ENCODE measurements at regions not wholly inside any gene's neighbourhood (a gene's known extent, or its start where the extent isn't known, plus 50 kb on each side); places are given as distances from the start of the nearest gene placed in this dataset.

DNA sequence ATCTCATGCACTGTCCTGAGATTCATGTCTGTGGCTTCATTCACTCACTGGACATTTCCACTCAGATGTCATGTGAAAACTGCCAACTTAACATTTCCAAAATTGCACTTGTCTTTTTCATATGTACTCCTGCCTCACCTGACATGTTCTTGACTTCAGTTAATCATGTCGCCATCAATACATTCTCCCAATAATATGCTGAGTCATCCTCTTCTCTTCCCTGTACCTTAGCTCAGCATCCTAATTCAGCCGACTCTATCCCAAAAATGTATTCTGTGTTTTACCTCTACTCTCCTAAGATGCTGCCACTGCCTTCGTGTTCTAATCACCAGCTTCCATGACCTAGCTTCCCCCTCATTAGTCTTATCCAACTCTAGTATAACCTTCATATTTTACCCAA, 93.9 kb upstream of the GNAI1 start:
- no TSS peak for BruUV-seq (replicated peaks)
- Histone ChIP-seq H3K27ac (ENCODE audit: control insufficient read depth, insufficient read depth) (no peak overlapping the region), H2AFZ (ENCODE audit: control insufficient read depth, low read depth, low read length) (no peak overlapping the region), H3K9me3 (replicated peaks; ENCODE audit: control insufficient read depth, insufficient read depth, low read length) (no peaks in the 10 kb centered on the region; the same call in 2 of the 3 replicates), H3K27me3 (replicated peaks in 1 of 2; ENCODE audit: control insufficient read depth in 2 of 2, insufficient read depth in 2 of 2, low read length in 1 of 2) (no peaks in the 10 kb centered on the region), H3K36me3 (ENCODE audit: control insufficient read depth in 2 of 2, insufficient read depth in 2 of 2, low read length in 1 of 2) (no peaks in the 10 kb centered on the region), H3K4me2 (ENCODE audit: control insufficient read depth, insufficient read depth) (no peak overlapping the region), H3K79me2 (ENCODE audit: control insufficient read depth, insufficient read depth, low read length) (no peaks in the 10 kb centered on the region), H3K9ac (ENCODE audit: control insufficient read depth, insufficient read depth, low read length) (no peak overlapping the region), H3K4me1 (ENCODE audit: control insufficient read depth, insufficient read depth, low read length) (no peaks in the 10 kb centered on the region), H3K4me3 (no peak overlapping the region), H4K20me1 (ENCODE audit: control insufficient read depth, insufficient read depth) (no peaks in the 10 kb centered on the region)
- in situ Hi-C loops (cut with MboI): no loop called here
- 27% methylated on average over 3 of the region's 3 CpGs for WGBS (ENCODE audit: insufficient coverage, insufficient replicate concordance, low lambda C conversion rate, missing lambda C conversion rate)
- ATAC-seq (no peak), DNase-seq (ENCODE audit: low read depth, low spot score) (no peak), FAIRE-seq (no peak)
- POLR2A ChIA-PET: no interaction called here
- CTCF ChIA-PET: no interaction called here
- TF ChIP-seq RUNX3 (IDR thresholded peaks at IDR 0.05; ENCODE audit: low read length): no peak
- TF ChIP-seq YY1 (IDR thresholded peaks at IDR 0.05; ENCODE audit: low read depth, low read length): no peak
- no peak for TF ChIP-seq POU2F2 (IDR thresholded peaks at IDR 0.05; ENCODE audit: borderline replicate concordance, low read depth, low read length)
- TF ChIP-seq, protein P1, sequence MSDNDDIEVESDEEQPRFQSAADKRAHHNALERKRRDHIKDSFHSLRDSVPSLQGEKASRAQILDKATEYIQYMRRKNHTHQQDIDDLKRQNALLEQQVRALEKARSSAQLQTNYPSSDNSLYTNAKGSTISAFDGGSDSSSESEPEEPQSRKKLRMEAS (IDR thresholded peaks at IDR 0.05; ENCODE audit: low read depth, low read length): no peak
- no peak for TF ChIP-seq ATF7 (IDR thresholded peaks at IDR 0.05; ENCODE audit: low read depth)
- no peak for TF ChIP-seq RAD21 (IDR thresholded peaks at IDR 0.05; ENCODE audit: insufficient read depth, low read depth, low read length)
- no peak for TF ChIP-seq SIN3A (IDR thresholded peaks at IDR 0.05; ENCODE audit: low read depth, low read length)
- TF ChIP-seq TBL1XR1 (IDR thresholded peaks at IDR 0.05; ENCODE audit: low read depth, low read length): no peak
- no peak for TF ChIP-seq GABPA (IDR thresholded peaks at IDR 0.05; ENCODE audit: low read depth)
- no peak for TF ChIP-seq POLR2A (IDR thresholded peaks at IDR 0.05; ENCODE audit: low read depth, low read length)
- no peak for TF ChIP-seq ZSCAN29 (IDR thresholded peaks at IDR 0.05)
- RAD21 ChIA-PET (ENCODE audit: unreplicated experiment): no interaction called here
- SMC1A ChIA-PET (ENCODE audit: uncharacterized antibody, unreplicated experiment): no interaction called here
- intact Hi-C loops (cut with micrococcal nuclease; ENCODE audit: unreplicated experiment): no loop called here

- BruUV-seq (replicated peaks): no TSS peak
- H3K9me3 ChIP-seq (replicated peaks; ENCODE audit: control insufficient read depth, insufficient read depth, low read length): no peaks in the 10 kb centered on the region; the same call in 2 of the 3 replicates
- H3K79me2 ChIP-seq (ENCODE audit: control insufficient read depth, insufficient read depth, low read length): no peaks in the 10 kb centered on the region
- in situ Hi-C loops (cut with MboI) (no loop called here), intact Hi-C loops (cut with micrococcal nuclease; ENCODE audit: unreplicated experiment) (no loop called here)
- H3K4me2 ChIP-seq (ENCODE audit: control insufficient read depth, insufficient read depth): no peak overlapping the region
- ATAC-seq (no peak), DNase-seq (ENCODE audit: low read depth, low spot score) (no peak), FAIRE-seq (no peak)
- H2AFZ ChIP-seq (ENCODE audit: control insufficient read depth, low read depth, low read length): no peak overlapping the region
- H3K27ac ChIP-seq (ENCODE audit: control insufficient read depth, insufficient read depth): no peak overlapping the region
- SMC1A ChIA-PET (ENCODE audit: uncharacterized antibody, unreplicated experiment): no interaction called here
- RAD21 ChIA-PET (ENCODE audit: unreplicated experiment): no interaction called here
- no peak overlapping the region for H3K9ac ChIP-seq (ENCODE audit: control insufficient read depth, insufficient read depth, low read length)
- H3K4me3 ChIP-seq: no peak overlapping the region
- POLR2A ChIA-PET: no interaction called here
- no peaks in the 10 kb centered on the region for H4K20me1 ChIP-seq (ENCODE audit: control insufficient read depth, insufficient read depth)
- no peaks in the 10 kb centered on the region for H3K27me3 ChIP-seq (replicated peaks in 1 of 2; ENCODE audit: control insufficient read depth in 2 of 2, insufficient read depth in 2 of 2, low read length in 1 of 2)
- no peaks in the 10 kb centered on the region for H3K36me3 ChIP-seq (ENCODE audit: control insufficient read depth in 2 of 2, insufficient read depth in 2 of 2, low read length in 1 of 2)
- WGBS (ENCODE audit: insufficient coverage, insufficient replicate concordance, low lambda C conversion rate, missing lambda C conversion rate): 4% methylated on average over 2 of the region's 2 CpGs
- H3K4me1 ChIP-seq (ENCODE audit: control insufficient read depth, insufficient read depth, low read length): no peaks in the 10 kb centered on the region
- CTCF ChIA-PET: no interaction called here
- TF ChIP-seq TAF1 (IDR thresholded peaks at IDR 0.05; ENCODE audit: borderline replicate concordance, low read depth, low read length) (no peak), ZNF687 (IDR thresholded peaks at IDR 0.05) (no peak), WRNIP1 (IDR thresholded peaks at IDR 0.05; ENCODE audit: borderline replicate concordance, low read depth, low read length) (no peak), ZNF384 (IDR thresholded peaks at IDR 0.05; ENCODE audit: borderline replicate concordance, low read depth, low read length) (no peak), BMI1 (IDR thresholded peaks at IDR 0.05; ENCODE audit: borderline replicate concordance) (no peak), ZNF217 (IDR thresholded peaks at IDR 0.05) (no peak), ESRRA (IDR thresholded peaks at IDR 0.05; ENCODE audit: low read length) (no peak)
These were observed 94.3 kb upstream of the GNAI1 start for GRCh38 chr7:80040335-80040734.
